Neural progenitor cell (in vitro differentiated cells): ENCODE measurements at regions not wholly inside any gene's neighbourhood (a gene's known extent, or its start where the extent isn't known, plus 50 kb on each side); places are given as distances from the start of the nearest gene placed in this dataset.

Experiments
- CTCF ChIP-seq: fragments of 200-600 bp; sonication (generic); IDR thresholded peaks from 2 replicates; pipeline ENCODE4 v1.5.1; 2017; ENCODE audit warnings: antibody characterized with exemption, mild to moderate bottlenecking
- EZH2 ChIP-seq: fragments of 200-600 bp; sonication (generic); IDR thresholded peaks from 2 replicates; pipeline ENCODE4 v1.6.1; 2017; ENCODE audit warnings: antibody characterized with exemption, mild to moderate bottlenecking, moderate library complexity
- EZH2phosphoT487 ChIP-seq: fragments of 200-600 bp; sonication (generic); IDR thresholded peaks from 2 replicates; pipeline ENCODE4 v1.6.1; 2017; ENCODE audit warnings: antibody characterized with exemption

GRCh38 chr3:87358066-87358465 is 81.7 kb upstream of the POU1F1 start:
- TF ChIP-seq CTCF (no peak), EZH2 (no peak), EZH2phosphoT487 (no peak)
